ENCODE measurements at regions not wholly inside any gene's neighbourhood (a gene's known extent, or its start where the extent isn't known, plus 50 kb on each side); places are given as distances from the start of the nearest gene placed in this dataset.
"Not testable (repeated sequence)": the region's sequence is repeated elsewhere in the genome, so short reads cannot be mapped to it uniquely, and the experiment has no call there.

DNA sequence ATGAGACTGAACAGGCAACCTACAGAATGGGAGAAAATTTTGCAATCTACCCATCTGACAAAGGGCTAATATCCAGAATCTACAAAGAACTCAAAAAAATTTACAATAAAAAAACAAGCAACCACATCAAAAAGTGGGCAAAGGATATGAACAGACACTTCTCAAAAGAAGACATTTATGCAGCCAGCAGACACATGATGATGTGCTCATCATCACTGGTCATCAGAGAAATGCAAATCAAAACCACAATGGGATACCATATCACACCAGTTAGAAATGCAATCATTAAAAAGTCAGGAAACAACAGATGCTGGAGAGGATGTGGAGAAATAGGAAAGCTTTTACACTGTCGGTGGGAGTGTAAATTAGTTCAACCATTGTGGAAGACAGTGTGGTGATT is 51.7 kb upstream of the PAXBP1 start:
- not testable (repeated sequence) for DNase-seq

DNA sequence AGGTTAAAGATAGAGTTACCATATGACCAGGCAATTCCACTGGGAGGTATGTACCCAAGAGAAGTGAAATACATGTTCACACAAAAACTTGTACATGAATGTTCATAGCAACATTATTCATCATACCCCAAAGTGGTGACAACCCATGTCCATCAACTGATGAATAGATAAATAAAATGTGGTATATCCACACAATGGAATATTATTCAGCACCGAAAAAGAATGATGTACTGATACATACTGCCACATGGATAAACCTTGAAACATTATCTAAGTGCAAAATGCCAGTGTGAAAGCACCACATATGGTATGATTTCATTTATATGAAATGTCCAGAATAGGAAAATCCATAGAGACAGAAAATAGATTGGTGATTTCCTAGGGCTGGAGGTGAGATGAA is 53.4 kb upstream of the PAXBP1 start:
- no peak for DNase-seq

DNA sequence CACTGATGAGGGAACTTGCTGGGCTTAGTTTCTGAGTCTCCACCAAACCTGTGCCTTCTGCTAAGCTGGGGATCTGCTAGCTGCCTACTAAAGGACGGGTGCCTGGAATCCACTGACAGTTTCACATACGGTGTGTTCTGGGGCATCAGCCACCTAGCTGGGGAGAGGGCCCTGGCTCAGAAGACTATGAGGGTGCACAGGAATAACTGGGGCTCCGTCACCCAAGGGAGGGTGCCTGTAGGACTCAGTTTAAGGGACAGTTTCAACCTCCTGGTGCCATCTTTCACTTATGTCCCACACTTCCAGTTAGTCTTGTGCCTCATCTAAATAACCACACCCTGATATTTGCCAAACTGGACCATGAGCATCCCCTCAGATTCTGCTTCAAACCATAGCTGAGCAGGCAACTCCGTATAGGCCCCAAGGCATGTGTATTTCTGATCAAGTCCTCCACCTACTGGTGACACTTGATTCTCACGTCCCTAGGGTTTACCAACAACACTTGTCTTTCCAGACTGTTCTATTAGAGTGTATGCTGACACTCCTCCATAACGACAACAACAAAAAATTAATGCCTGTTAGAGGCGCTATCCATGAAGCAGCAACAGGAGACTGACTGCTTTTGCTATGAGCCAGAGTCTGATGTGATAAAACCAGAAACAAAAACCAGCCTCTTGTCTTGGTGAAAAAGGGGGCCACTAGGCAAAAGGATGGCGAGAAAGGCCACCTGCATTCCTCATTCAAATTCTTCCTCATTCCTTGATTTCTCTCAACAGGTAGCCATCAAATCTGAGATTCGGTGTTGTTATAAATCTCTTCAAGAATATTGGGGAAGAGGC is 55.0 kb upstream of the PAXBP1 start:
- DNase-seq, result peak; percentile 4

DNA sequence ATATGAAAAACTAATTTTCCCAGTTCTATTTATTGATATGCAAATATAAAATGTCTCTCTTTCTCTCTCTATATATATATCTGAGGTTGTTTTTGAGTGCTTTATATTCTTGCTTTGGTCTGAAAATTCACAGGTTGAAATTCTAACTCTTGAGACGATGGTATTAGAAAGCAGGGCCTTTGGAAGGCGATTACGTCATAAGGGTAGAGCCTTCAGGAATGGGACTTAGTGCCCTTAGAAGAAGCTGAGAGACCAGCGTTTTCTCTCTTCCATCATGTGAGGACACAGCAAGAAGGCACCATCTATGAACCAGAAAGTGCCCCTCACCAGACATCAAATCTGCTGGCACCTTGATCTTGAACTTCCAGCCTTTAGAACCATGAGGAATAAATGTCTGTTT is 57.4 kb upstream of the PAXBP1 start:
- DNase-seq, result no peak

DNA sequence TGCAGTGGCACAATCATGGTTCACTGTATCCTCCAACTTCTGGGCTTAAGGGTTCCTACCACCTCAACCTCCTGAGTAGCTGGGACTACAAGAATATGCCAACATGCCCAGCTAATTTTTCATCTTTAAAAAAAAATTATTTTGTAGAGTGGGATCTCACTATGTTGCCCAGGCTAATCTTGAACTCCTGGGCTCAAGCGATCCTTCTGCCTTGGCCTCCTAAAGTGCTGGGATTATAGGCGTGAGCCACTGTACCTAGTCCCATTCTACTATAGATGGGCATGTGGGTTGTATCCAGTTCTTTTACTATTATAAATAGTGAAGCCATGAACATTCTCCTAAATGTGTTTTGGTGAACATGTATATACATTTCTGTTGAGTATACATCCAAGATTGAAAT is 57.9 kb upstream of the PAXBP1 start:
- DNase-seq, result no peak

DNA sequence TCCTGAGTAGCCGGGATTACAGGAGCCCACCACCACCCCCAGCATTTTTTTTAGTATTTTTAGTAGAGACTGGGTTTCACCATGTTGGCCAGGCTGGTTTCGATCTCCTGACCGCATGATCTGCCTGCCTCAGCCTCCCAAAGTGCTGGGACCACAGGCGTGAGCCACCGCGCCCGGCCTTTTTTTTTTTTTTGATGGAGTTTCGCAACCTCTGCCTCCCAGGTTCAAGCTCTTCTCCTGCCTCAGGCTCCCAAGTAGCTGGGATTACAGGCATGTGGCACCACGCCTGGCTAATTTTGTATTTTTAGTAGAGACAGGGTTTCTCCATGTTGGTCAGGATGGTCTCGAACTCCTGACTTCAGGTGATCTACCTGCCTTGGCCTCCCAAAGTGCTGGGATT is 60.2 kb upstream of the PAXBP1 start:
- DNase-seq, result not testable (repeated sequence)

DNA sequence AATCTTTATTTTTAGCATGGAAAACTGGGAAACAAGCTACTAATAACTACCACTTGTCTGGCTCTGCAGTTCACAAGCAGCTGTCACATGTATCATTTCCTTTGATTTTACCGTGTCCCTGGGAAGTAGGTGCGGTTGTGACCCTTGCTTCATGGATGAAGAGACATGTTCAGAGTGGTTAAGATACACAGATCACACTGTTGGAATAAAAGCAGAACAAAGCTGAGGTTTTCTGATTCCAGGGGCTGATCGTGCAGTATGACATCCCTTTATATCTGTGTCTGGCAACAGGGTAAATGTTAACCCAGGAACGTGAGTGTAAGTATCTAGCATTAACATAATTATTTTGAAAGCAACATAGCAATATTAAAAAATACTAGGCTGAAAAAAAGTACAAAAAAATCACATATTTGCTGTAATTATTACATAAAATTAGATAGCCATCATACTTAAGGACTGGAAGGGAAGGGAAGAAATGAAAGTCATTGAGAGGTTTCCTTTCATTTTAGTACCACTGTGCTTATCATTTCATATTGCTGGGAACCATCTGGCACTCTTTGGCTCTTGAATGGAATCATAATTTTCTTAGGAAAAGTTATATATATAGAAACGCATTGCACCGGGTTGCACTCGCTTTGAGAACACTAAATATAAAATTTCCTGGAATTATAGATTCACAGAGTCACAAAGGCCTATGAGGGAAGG is 62.8 kb upstream of the PAXBP1 start:
- DNase-seq, result no peak

DNA sequence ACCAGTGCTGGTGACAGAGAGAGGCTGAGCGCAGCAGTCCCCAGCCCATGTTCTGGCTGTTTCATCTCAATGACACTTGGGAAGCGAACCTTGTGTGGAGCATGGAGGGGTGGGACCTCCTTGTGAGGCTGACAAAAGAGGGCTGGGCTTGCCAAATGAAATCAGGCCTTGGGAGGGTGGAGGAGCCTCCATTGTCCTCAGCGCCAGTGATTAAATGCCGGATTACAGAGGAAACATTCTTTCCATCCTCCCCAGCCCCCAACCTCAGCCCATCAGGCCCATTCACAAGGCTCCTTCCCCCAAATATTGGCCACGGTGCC is 63.3 kb upstream of the PAXBP1 start:
- no peak for DNase-seq

DNA sequence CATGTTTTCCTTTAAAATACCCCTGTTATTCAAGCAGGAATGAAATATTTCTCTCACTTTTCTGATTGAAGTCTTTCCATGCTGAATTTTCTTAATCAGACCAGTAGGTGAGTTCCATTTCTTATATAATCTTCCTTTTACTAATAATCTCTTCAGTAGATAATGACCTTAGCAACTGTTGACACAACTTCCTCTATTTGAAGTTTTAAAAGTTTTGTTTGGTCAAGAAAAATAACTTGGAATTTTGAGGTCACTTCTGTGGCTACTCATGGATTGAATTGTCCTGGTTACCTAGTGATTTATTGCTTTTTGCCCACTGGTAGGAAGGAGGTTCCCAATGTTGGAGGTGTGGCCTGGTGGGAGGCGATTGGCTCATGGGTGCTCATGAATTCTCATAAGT is 70.6 kb upstream of the PAXBP1 start:
- no peak for DNase-seq

DNA sequence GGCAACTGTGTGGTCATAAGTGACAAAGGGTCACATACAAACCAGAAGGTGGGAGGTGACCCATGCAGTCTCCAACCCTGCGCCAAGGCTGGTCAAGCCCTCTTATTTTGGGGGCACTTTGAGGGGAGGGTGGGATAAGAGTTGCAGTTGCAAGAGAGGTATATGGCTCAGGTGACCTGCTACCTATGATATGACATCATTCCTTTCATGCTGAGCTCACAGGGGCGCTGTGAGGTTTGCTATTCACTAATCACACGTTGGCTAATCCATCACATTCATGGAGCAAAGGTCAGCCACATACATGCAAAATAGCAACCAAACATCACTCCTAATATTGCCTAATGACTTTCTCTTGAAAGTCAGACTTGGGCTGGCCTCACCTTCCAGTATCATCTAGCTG is 72.0 kb upstream of the PAXBP1 start:
- DNase-seq, result no peak

DNA sequence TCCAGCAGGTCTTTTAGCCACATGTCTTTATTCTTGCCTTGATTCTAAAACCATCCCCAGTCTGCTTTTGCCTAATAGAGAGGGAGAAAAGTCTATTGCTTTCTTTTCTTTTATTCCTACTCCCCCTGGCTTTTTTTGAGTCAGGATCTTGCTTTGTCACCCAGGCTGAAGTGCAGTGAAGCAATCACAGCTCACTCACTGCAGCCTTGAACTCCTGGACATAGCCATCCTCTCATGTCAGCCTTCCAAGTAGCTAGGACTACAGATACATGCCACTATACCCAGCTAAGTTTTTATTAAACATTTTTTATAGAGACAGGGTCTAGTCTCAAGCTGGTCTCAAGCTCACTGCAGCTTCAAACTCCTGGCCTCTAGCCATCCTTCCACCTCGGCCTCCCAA is 72.5 kb upstream of the PAXBP1 start:
- no peak for DNase-seq

DNA sequence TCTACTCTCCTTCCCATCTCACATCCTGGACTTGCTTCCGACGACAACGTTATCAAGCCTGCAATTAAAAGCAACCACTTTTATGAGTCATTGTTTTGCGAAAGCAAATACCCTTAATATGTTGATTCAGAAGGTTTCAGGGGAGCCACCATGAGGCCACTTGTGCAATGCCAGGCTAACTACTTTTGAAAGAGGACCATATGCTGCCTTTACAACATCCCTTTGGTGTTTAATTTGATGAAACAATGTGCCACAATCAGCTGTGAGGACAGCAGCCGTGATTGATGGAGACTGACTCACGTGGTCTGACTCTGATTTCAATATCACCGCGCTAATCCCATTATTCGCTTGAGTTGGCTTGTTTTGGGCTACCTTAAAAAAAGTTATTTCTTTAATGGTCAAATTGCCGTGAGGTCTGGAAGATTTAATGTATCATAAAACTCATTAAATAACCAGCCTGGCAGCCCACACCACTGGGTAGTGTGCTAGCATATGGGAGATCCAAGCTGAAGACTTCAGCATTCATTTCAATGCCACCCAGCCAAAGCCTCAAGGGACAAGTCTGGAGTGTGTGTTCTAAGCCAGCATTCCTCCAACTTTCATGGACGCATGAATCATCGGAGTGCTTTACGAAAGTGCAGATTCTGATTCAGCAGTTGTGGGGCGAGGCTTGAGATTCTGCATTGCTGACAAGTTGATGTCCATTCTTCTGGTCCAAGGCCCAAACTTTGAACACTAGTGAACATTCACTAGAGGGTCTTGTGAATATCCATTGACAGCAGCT is 73.3 kb upstream of the PAXBP1 start:
- DNase-seq, result no peak

DNA sequence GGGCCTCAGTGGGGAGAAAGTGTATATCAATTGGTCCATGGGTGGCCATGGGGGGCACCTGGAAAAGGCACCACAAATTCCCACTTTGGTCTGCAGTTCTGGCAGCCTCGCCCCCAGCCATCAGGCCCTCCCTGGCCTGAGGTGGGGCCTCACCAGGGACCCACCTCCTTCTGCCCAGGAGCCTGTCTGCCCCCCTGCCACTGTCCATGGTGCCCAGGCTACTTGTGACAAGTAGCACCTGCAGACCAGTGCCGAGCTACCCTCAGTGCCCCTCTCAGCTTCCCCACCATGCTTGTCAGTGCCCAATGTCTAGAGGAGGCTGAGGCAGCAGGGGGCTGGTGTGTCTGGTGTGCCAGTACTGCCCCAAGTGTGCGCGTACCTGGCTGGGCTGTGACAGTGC is 87.1 kb upstream of the PAXBP1 start:
- no peak for DNase-seq

DNA sequence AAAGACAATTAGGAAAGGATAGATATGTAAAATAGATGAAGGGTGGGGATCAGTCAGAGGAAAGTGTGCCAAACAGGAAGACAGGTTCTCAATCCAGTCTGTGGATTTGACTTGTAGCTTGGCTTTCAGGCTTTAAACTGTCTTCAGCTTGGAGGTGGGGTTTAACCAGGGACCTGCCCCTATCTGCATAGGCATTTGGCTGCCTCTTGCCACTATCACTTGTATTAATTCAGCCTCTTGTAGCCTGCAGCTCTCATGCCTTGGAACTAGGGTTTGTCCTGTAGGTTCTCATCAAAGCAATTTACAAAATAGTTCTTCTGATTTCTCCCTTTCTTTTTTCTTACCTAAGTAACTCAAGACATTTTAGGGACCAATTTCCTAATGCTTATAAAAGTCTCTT is 88.8 kb upstream of the PAXBP1 start:
- no peak for DNase-seq

DNA sequence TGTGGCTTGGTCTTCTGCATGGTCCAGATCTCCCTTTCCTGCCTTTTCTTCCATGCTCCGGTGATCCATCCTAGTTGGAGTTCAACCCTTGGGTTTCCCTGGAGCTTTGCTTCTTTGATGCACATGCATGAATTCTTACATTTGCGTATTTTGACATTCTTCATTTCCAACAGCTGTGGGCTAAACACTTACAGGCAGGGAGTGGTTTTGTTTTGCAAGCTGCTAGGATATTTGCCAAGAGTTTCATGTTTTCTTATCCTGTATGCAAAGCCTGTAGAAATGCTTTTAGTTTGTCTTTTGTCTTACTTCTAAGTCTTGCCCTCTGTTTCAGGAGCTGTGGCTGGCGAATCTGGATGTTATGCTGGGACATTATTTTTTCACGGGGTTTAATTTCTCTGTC is 90.3 kb upstream of the PAXBP1 start:
- DNase-seq, result no peak

DNA sequence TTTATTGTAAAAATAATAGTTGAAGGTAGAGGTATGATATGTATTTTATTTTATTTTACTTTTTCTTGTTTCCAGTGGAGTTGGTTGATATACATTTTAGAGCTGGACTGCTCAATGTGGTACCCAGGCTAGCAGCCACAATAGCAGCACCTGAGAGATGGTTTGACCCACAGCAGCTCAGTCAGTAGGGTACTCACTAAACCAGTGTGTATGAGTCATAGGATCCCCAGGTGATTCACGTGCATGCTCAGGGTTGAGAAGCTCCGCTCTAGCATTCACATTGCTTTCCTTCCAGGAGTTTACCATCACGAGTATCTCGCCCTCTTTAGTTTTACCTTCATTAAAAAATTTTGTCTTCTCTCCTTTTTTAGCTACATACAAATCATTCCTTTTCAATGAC is 96.0 kb upstream of the PAXBP1 start:
- DNase-seq, result no peak

DNA sequence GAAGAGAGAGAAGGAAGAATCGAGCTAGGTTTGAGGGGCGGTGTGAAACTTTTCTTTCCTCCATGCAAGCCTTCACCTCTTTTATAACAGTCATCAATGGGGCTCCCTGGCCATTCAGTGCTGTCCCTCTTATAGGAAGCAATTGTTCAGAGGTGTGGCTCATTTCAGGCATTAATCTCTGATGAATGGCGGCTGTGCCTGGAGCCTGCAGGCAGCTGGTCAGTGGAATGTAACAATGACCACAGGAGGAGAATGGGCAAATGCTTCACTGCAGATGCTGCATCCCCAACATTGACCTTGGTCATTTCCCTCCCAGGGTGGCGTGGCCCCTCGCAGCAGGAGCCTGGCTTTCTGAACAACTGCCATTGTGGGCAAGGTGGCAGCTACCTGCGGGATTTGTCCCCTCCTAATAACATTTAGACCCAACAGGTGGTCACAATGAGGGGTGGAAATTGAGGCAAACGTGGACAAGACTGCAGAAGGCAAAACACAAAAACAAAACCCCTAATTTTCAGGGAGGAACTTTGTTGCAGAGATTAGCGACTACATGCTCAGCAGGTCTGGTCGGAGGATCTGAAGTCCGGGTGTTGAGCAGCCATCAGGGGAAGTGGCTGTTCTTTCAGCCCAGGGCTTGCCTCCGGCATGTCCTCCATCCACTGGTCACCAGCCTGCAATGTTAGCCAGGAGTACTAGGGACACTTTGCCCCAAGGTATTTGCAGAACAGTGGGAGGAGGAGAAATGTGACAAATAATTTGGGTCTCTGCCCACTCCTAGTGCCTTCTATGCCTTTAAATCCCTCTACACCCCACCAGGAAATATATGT is 97.3 kb upstream of the PAXBP1 start:
- DNase-seq, result no peak

DNA sequence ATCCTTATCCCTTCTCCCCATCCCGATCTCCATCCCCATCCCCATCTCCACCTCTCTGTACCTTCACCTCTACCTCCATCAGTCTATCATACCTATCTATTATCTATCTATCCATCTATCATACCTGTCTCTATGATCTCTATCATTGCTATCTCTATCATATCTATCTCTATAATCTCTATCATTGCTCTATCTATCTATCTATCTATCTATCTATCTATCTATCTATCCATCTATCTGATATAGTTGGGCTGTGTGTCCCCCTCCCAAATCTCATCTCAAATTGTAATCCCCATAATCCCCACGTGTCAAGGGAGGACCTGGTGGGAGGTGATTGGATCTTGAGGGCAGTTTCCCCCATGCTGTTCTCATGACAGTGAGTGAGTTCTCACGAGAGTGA is 97.9 kb upstream of the PAXBP1 start:
- no peak for DNase-seq

DNA sequence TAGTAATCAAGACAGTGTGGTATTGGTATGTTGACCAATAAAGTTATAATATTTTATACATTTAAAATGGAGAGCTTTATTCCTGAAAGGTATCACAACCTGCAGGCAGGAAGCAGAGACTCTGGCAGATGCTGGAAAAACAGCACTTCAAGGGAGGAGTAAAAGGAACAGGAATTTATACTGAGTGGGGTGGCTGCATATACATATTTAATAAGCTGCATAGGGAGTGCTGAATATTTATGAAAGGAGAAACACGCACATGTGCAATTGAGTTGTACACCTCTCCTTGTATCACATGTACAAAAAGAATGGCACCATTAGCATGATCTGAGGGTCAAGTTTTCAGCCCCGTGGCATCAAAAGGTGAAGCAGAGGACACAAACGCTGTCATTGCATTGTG is 104.9 kb upstream of the PAXBP1 start:
- DNase-seq, result no peak

DNA sequence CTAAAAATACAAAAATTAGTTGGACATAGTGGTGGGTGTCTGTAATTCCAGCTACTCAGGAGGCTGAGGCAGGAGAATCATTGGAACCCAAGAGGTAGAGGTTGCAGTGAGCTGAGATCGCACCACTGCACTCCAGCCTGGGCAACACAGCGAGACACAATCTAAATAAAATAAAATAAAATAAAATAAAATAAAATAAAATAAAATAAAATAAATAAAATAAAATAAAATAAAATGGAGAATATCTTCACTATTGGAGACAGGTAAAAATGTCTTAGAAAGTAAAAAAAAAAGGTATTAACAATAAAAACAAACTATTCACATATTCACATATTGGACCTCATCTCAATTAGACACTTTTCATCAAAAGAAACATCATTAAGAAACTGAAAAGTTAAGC is 106.3 kb upstream of the PAXBP1 start:
- DNase-seq, result not testable (repeated sequence)

DNA sequence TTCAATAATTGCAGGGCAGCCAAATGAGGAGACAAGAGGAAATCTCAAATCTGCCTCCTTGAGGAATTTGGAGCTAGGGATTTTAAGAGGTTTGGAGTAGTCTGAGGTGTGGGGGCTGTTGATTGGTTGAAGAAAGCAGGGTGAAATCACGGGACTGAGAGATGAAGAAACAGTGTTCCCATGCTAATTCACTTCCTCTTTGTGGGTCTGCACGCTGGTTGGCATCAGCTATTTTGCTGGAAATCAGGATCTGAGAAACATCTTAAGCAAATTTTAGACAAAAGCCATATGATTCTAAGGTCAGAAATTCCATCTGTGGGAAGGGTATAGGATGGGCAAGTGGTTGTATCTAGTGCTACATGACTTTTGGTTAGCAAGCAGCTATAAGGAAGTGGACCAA is 107.1 kb upstream of the PAXBP1 start:
- DNase-seq, result no peak

DNA sequence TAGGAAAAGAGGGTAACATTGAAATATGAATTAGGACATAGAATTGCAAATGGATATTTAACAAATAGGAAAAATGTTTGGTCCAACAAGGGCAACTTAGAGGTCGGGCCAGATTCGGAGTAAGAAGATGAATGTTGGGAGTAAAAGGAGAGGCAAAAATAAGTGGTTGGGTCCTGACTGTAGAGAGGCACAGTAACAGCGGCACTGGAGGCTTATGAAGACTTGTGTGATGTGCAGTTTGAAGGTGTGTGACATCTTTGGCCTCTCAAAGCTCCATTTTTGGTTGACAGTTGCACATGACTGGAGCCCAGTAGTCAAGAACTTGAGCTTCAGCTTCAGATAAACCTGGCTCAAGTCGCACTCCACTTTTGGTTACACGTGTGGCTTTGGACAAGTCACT is 109.9 kb upstream of the PAXBP1 start:
- no peak for DNase-seq

DNA sequence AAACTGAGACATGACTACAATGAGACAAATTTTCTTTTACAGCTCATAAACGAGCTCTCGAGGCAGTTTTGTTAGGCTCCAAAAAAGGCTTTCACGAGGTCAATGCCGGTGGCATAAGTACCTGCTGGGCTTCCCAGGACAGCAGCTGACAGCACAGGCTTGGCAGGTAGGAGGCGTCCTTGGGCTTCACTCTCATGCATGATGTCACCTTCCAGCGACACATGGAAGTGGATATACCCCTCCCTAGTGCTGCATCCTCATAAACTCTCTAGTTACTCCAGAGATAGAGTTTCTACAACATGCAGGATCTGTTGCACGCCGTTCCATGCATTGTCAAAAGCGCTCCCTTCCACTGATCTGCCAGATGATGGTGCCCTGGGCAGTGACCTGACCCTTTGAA is 112.5 kb upstream of the PAXBP1 start:
- no peak for DNase-seq
